GM23338 (cell line): ENCODE measurements at regions not wholly inside any gene's neighbourhood (a gene's known extent, or its start where the extent isn't known, plus 50 kb on each side); places are given as distances from the start of the nearest gene placed in this dataset.

Source experiments
- ATAC-seq: fragments of 200-7000 bp; cut with Tn5 transposase; 3 replicates; pipeline ENCODE4 v1.9.1; 2020
- DNase-seq: peaks from one replicate; pipeline ENCODE4 v3.0.0-alpha.2; 2015; ENCODE audit warnings: low spot score
- H2AFZ ChIP-seq: fragments of 200-600 bp; sonication (generic); 2 replicates; pipeline ENCODE4 v1.8.0; 2016; ENCODE audit warnings: antibody characterized with exemption, mild to moderate bottlenecking, moderate library complexity
- H3F3A ChIP-seq: fragments of 200-600 bp; sonication (generic); replicated peaks from 2 replicates; pipeline ENCODE4 v1.8.0; 2017; ENCODE audit warnings: antibody characterized with exemption, mixed run types, low read depth
- H3K27ac ChIP-seq: fragments of 200-600 bp; sonication (generic); 2 replicates; pipeline ENCODE4 v1.6.1; 2016; ENCODE audit warnings: low read depth
- H3K27me3 ChIP-seq: fragments of 200-600 bp; sonication (generic); 2 replicates; pipeline ENCODE4 v1.8.0; 2016; ENCODE audit warnings: mild to moderate bottlenecking, mixed run types, moderate library complexity; ENCODE audit not compliant: insufficient read depth
- H3K36me3 ChIP-seq: fragments of 200-600 bp; sonication (generic); 2 replicates; pipeline ENCODE4 v1.8.0; 2016; ENCODE audit warnings: mild to moderate bottlenecking; ENCODE audit not compliant: insufficient read depth
- H3K4me1 ChIP-seq: fragments of 200-600 bp; sonication (generic); 2 replicates; pipeline ENCODE4 v1.8.0; 2016; ENCODE audit warnings: mild to moderate bottlenecking, moderate library complexity; ENCODE audit not compliant: insufficient read depth
- H3K4me2 ChIP-seq: fragments of 200-600 bp; sonication (generic); 2 replicates; pipeline ENCODE4 v1.7.1; 2017; ENCODE audit warnings: mixed run types
- H3K4me3 ChIP-seq: fragments of 200-600 bp; sonication (generic); 2 replicates; pipeline ENCODE4 v1.6.1; 2016; ENCODE audit warnings: mixed run types
- H3K79me2 ChIP-seq: fragments of 200-600 bp; sonication (generic); replicated peaks from 2 replicates; pipeline ENCODE4 v1.8.0; 2017; ENCODE audit warnings: mild to moderate bottlenecking; ENCODE audit not compliant: insufficient read depth
- H3K9me2 ChIP-seq: fragments of 200-600 bp; sonication (generic); 2 replicates; pipeline ENCODE4 v1.8.0; 2017; ENCODE audit not compliant: insufficient read depth
- H4K20me1 ChIP-seq: fragments of 200-600 bp; sonication (generic); replicated peaks from 2 replicates; pipeline ENCODE4 v1.8.0; 2017; ENCODE audit warnings: mild to moderate bottlenecking; ENCODE audit not compliant: insufficient read depth
- H3K27ac Mint-ChIP-seq: 2 replicates; pipeline ENCODE4 v1.8.0; 2020; ENCODE audit warnings: inconsistent platforms, mild to moderate bottlenecking, moderate library complexity, mixed read lengths
- H3K27me3 Mint-ChIP-seq: 3 replicates; pipeline ENCODE4 v1.8.0; 2022; ENCODE audit warnings: low read depth, mild to moderate bottlenecking, moderate library complexity, mixed read lengths, inconsistent platforms; ENCODE audit not compliant: insufficient read depth, poor library complexity
- H3K36me3 Mint-ChIP-seq: 3 replicates; pipeline ENCODE4 v1.8.0; 2021; ENCODE audit warnings: low read depth, mild to moderate bottlenecking, inconsistent platforms, moderate library complexity, mixed read lengths
- H3K4me1 Mint-ChIP-seq: 3 replicates; pipeline ENCODE4 v1.8.0; 2020; ENCODE audit warnings: mild to moderate bottlenecking, inconsistent platforms, mixed read lengths
- H3K4me3 Mint-ChIP-seq: 3 replicates; pipeline ENCODE4 v1.8.0; 2021; ENCODE audit warnings: moderate library complexity, mild to moderate bottlenecking, inconsistent platforms, mixed read lengths
- H3K9me3 Mint-ChIP-seq: 3 replicates; pipeline ENCODE4 v1.8.0; 2020; ENCODE audit warnings: moderate library complexity, mild to moderate bottlenecking, inconsistent platforms, mixed read lengths
- CREB1 ChIP-seq: fragments of 250-450 bp; sonication (Bioruptor Pico); IDR thresholded peaks from 2 replicates; pipeline ENCODE4 v1.5.0; 2020; ENCODE audit warnings: low read depth, mild to moderate bottlenecking, moderate library complexity
- CTCF ChIP-seq, 2 experiments: fragments of 200-600 bp in 1 of 2; sonication (generic) in 1 of 2; conservative IDR thresholded peaks; 2 replicates each; pipeline versions ENCODE4 v1.5.1 to v1.6.1; 2016 to 2017; ENCODE audit warnings: antibody characterized with exemption in 2 of 2, low read depth in 2 of 2, mild to moderate bottlenecking in 2 of 2, moderate library complexity in 1 of 2
- ETS1 ChIP-seq: IDR thresholded peaks from 2 replicates; pipeline ENCODE4 v1.6.1; 2016; ENCODE audit warnings: antibody characterized with exemption
- EZH2 ChIP-seq: fragments of 200-600 bp; sonication (generic); IDR thresholded peaks from one replicate; pipeline ENCODE4 v1.8.0; 2017; ENCODE audit warnings: antibody characterized with exemption, mild to moderate bottlenecking, low read depth; ENCODE audit not compliant: unreplicated experiment
- EZH2phosphoT487 ChIP-seq: fragments of 200-600 bp; sonication (generic); IDR thresholded peaks from one replicate; pipeline ENCODE4 v1.8.1; 2018; ENCODE audit warnings: antibody characterized with exemption; ENCODE audit not compliant: unreplicated experiment
- JUNB ChIP-seq: IDR thresholded peaks from one replicate; pipeline ENCODE4 v1.6.1; 2016; ENCODE audit warnings: antibody characterized with exemption; ENCODE audit not compliant: unreplicated experiment
- NANOG ChIP-seq: IDR thresholded peaks from 2 replicates; pipeline ENCODE4 v1.6.1; 2016; ENCODE audit warnings: antibody characterized with exemption, borderline replicate concordance
- POLR2AphosphoS5 ChIP-seq: IDR thresholded peaks from 2 replicates; pipeline ENCODE4 v1.6.1; 2016; ENCODE audit warnings: antibody characterized with exemption, low read depth
- REST ChIP-seq: IDR thresholded peaks from one replicate; pipeline ENCODE4 v1.6.1; 2018; ENCODE audit warnings: antibody characterized with exemption; ENCODE audit not compliant: unreplicated experiment
- STAT1 ChIP-seq: IDR thresholded peaks from one replicate; pipeline ENCODE4 v1.6.1; 2016; ENCODE audit warnings: antibody characterized with exemption; ENCODE audit not compliant: unreplicated experiment
- ZNF114 ChIP-seq: fragments of 250-450 bp; sonication (Bioruptor Pico); IDR thresholded peaks from 2 replicates; pipeline ENCODE4 v1.5.0; 2020; ENCODE audit warnings: mild to moderate bottlenecking, moderate library complexity
- ZNF331 ChIP-seq: fragments of 250-450 bp; sonication (Bioruptor Pico); IDR thresholded peaks from 2 replicates; pipeline ENCODE4 v1.5.0; 2020; ENCODE audit warnings: low read depth, mild to moderate bottlenecking, moderate library complexity
- ZNF462 ChIP-seq: fragments of 250-450 bp; sonication (Bioruptor Pico); IDR thresholded peaks from 2 replicates; pipeline ENCODE4 v1.5.0; 2020; ENCODE audit warnings: mild to moderate bottlenecking, moderate library complexity

- no peaks in the 10 kb centered on the region for H3K36me3 ChIP-seq
- H3F3A ChIP-seq, result peaks cover 10% of the 10 kb centered on the region
- peaks cover 26% of the 10 kb centered on the region for H3K4me1 ChIP-seq
- Mint-ChIP-seq H3K27me3 (no peaks in the 10 kb centered on the region), H3K9me3 (peaks cover 8% of the 10 kb centered on the region), H3K36me3 (no peaks in the 10 kb centered on the region; the same call in 2 of the 3 replicates), H3K4me1 (peaks cover 12% of the 10 kb centered on the region), H3K4me3 (no peak overlapping the region), H3K27ac (no peak overlapping the region)
- no peak overlapping the region for H2AFZ ChIP-seq
- H3K27me3 ChIP-seq, result no peaks in the 10 kb centered on the region
- no peaks in the 10 kb centered on the region for H3K79me2 ChIP-seq
- H3K4me2 ChIP-seq, result no peak overlapping the region
- H3K27ac ChIP-seq, result no peak overlapping the region
- ATAC-seq, result no peak
- H3K9me2 ChIP-seq, result no peaks in the 10 kb centered on the region
- DNase-seq, result no peak
- TF ChIP-seq POLR2AphosphoS5 (no peak), REST (no peak), CTCF (conservative IDR thresholded peaks at IDR 0.05; ENCODE audit: low read depth in 2 of 2) (no peak), ZNF114 (no peak), EZH2 (no peak), NANOG (no peak), CREB1 (CRISPR knock-in tag) (no peak), STAT1 (no peak), JUNB (no peak), ETS1 (no peak), EZH2phosphoT487 (no peak), ZNF462 (no peak), ZNF331 (CRISPR knock-in tag) (no peak)
- no peak overlapping the region for H3K4me3 ChIP-seq
- H4K20me1 ChIP-seq, result no peaks in the 10 kb centered on the region
Measured at GRCh38 chr9:86802900-86803673, 144.2 kb downstream of the GAS1 start.
